ENCODE measurements at regions not wholly inside any gene's neighbourhood (a gene's known extent, or its start where the extent isn't known, plus 50 kb on each side); places are given as distances from the start of the nearest gene placed in this dataset.
A peak's percentile ranks its signal among the peaks of the same experiment; 100 is the strongest.
"Not testable (repeated sequence)": the region's sequence is repeated elsewhere in the genome, so short reads cannot be mapped to it uniquely, and the experiment has no call there.

DNA sequence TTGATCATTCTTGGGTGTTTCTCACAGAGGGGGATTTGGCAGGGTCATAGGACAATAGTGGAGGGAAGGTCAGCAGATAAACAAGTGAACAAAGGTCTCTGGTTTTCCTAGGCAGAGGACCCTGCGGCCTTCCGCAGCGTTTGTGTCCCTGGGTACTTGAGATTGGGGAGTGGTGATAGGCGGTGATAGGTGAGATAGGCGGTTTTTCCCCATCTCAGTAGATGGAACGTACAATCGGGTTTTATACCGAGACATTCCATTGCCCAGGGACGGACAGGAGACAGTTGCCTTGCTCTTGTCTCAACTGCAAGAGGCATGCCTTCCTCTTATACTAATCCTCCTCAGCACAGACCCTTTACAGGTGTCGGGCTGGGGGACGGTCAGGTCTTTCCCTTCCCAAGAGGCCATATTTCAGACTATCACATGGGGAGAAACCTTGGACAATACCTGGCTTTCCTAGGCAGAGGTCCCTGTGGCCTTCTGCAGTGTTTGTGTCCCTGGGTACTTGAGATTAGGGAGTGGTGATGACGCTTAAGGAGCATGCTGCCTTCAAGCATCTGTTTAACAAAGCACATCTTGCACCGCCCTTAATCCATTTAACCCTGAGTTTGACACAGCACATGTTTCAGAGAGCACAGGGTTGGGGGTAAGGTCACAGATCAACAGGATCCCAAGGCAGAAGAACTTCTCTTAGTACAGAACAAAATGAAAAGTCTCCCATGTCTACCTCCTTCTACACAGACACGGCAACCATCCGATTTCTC is 86.2 kb downstream of the OR2B2 start:
- not testable (repeated sequence) for DNase-seq

DNA sequence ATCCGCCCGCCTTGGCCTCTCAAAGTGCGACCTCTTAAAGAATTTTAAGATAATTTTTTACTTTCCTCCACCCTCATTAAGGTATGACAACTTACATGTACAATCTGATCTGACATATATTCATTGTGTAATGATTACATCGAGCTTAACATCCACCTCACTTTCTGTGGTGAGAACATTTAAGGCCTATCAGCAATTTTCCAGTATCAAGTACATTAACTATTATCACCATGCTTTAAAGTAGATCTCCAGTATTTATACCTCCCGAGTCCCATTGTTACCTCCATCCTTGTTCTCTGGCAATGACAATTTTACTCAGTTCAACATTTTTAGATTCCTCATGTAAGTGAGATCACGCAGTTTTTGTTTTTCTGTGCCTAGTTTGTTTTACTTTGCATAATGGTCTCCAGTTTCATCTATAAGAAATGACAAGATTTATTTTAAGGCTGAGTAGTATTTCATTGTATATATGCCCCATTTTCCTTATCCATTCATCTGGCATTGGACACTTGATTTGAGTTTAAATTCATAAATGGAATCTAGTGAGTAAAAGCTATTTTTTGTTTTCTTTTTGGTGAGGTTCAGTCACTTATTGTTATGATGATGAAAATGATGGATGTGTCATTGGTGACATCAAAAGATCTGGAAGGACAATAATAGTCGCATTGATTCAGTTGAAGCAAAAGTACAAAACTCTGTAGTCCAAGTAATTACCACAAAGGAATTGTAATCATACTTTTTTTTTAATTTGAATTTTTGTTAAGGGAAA is 87.0 kb downstream of the OR2B2 start:
- DNase-seq, result no peak

DNA sequence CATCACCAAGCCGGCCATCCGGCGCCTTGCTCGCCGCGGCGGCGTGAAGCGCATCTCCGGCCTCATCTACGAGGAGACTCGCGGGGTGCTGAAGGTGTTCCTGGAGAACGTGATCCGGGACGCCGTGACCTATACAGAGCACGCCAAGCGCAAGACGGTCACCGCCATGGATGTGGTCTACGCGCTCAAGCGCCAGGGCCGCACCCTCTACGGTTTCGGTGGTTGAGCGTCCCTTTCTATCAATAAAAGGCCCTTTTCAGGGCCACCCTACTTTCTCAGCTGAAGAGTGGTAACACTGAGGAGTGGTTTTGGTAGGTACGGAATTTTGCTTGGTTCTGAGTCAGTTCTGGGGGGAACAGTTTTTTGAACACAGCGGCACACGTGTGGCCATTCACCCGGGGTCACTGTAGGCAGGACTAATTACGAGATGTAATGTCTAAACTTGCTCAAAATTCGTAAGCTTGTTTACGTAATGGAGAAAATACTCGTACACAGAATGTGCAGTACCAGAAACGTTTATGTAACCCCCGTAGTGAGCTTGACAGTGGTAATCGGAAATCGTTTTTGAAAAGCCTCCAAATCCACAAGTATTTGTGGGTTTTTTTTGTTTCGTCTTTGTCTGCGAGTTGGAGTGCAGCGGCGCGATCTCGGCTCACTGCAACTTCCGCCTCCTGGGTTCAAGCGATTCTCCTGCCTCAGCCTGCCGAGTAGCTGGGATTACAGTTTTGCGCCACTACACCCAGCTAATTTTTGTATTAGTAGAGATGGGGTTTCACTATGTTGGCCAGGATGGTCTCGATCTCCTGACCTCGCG is 87.8 kb downstream of the OR2B2 start:
- DNase-seq, result peak; percentile 89

DNA sequence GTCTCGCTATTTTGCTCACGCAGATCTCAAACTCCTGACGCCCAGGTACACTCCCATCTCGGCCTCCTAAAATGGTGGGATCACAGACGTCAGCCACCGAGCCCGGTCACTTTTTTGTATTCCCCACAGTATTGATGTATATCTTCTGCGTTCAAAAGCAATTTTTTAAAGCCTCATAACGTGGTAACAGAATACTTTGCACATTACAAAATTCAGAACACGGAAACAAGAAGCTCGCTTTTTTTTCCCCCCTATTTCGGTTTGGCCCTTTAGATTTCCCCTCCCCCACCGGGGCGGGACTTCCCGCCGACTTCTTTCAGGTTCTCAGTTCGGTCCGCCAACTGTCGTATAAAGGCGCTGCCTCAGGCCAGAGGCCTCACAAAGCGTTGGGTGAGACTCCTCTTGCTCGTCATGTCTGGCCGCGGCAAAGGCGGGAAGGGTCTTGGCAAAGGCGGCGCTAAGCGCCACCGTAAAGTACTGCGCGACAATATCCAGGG is 88.4 kb downstream of the OR2B2 start:
- DNase-seq, result peak; percentile 78

DNA sequence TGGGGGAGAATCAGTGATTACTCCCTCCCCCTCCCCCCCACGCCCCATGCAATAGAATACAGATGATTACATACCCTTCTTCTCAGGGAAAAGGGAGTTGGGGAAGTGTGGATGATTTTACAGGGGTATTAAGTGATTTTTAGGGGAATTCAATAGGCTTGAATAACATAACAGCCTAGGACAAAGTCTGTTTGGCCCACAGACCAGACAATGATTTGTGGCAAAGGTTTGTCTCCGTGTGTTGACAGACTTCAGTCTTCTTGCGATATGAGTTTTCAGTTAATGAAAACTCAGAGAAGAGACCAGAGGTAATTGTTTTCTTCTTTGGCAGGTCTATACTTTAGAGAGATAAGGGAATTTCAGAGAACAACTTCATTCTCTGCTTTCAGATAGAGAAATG is 95.3 kb downstream of the OR2B2 start:
- no peak for DNase-seq

DNA sequence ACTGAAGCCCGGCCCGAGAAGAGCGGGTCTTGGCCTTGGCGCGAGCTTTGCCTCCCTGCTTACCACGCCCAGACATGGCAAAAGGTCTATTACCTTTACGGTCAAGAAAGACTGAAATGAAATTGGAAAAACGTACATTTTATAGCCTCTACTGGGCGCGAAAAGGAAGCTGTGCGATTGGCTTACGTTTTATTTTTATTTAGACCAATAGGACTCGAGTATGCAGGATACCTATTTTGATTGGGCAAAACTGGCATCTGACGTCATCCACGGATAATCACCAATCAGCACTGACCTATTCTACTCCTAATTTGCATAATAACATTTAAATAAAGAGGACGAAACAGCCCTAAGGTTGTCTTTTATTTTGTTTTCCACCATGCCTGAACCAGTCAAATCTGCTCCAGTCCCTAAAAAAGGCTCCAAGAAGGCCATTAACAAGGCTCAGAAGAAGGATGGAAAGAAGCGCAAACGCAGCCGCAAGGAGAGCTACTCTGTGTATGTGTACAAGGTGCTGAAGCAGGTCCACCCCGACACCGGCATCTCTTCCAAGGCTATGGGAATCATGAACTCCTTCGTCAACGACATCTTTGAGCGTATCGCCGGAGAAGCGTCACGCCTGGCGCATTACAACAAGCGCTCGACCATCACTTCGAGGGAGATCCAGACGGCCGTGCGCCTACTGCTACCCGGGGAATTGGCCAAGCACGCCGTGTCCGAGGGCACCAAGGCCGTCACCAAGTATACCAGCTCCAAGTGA is 97.4 kb downstream of the OR2B2 start:
- peak; percentile 97 for DNase-seq

DNA sequence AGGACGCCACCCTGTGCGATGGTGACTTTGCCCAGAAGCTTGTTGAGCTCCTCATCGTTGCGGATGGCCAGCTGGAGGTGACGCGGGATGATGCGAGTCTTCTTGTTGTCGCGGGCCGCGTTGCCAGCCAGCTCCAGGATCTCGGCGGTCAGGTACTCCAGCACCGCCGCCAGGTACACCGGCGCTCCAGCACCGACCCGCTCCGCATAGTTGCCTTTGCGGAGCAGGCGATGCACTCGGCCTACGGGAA is 97.9 kb downstream of the OR2B2 start:
- not testable (repeated sequence) for DNase-seq

DNA sequence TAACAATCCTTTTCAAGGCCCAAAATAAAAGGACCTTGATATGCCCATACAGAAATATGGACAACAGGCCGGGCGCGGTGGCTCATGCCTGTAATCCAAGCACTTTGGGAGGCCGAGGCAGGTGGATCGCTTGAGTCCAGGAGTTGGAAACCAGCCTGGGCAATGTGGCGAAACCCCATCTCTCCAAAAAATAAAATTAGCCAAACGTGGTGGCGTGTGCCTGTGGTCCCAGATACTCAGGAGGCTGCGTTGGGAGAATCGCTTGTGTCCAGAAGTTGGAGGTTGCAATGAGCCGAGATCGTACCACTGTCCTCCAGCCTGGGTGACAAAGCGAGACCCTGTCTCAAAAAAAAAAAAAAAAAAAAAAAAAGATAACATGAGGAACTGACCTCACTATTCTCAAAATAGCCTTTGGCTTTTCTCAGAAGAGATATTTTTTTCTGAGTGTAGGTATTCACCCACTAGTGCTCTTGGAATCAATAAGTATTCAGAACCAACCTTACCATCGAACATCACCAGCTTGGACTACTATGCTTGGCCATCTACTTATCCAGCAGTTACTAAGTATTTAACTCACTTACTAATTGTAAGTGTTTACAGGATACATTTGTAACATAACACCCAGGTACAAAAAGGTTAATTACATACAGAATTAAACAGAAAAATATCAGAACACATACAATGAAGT is 99.2 kb downstream of the OR2B2 start:
- DNase-seq, result no peak

DNA sequence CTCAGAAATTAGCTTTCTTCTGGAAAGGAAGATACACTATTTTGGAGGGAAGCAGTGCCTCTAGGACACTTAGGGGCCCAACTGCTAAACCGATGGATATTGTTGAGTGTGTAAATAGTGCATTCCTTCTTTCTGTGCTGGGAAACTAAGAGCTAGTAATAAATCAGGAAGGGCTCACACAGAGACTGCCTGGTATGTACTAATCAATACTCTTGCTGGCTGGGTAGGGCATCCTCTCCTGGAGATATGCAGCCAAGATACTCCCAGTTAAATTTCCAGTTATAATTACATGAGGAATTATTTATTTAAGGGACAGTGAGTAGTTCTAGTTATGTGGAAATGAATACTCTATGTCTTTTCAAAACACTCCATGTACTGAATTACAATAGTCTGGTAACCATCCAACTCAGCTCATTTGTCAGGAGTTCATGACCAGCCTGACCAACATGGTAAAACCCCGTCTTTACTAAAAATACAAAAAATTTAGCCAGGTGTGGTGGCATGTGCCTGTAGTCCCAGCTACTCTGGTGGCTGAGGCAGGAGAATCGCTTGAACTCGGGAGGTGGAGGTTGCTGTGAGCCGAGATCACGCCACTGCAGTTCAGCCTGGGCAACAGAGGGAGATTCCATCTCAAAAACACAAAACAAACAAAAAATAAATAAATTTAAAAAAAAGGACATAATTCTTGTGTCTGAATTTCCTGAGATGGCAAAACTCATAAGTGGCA is 100.0 kb downstream of the OR2B2 start:
- no peak for DNase-seq

DNA sequence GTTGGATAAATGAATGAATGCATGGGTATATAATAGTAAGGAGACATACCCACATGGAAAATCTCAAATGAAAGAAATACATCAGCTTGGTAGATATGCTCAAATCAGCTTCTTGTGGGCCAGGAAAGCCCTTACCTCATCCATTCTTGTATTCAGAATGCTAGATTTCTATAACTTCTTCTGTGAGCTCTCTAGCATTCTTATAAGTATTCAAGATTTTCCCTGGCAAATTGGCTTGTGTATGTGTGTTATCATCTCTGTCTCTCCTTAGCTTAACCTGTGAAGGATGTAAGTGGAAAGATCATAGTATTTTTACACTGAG is 100.8 kb downstream of the OR2B2 start:
- no peak for DNase-seq

DNA sequence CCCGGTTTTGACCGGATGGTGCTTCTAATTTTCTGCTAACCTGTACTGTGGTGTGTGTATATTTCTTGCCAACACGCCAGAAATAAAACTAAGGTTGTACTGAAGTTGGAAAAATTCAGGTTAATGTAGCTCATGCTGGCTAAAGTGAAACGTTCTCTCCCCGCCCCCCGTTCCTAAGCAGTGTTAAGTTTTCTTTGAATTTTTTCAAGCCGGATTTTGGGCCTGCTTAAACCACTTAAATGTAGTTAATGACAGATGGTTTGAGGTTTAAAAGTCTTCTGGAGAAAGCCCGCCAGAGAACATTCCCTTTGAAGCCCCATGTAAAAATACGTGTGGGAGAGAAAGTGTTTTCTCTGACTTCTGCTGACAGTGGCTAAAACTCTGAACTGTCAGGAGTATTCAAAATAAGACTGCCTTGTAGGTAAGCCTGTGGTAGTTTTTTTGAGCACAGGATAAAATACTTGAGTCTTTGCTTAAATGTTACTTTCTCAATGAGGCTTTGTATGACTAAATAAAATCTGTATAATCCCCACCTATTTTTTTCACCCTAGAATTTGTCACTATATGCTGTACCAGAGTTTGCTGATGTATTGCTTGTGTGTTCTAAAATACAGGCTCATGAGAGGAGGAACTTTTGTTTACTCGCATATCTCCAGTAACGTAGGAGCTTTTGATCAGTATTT is 101.3 kb downstream of the OR2B2 start:
- peak; percentile 36 for DNase-seq

DNA sequence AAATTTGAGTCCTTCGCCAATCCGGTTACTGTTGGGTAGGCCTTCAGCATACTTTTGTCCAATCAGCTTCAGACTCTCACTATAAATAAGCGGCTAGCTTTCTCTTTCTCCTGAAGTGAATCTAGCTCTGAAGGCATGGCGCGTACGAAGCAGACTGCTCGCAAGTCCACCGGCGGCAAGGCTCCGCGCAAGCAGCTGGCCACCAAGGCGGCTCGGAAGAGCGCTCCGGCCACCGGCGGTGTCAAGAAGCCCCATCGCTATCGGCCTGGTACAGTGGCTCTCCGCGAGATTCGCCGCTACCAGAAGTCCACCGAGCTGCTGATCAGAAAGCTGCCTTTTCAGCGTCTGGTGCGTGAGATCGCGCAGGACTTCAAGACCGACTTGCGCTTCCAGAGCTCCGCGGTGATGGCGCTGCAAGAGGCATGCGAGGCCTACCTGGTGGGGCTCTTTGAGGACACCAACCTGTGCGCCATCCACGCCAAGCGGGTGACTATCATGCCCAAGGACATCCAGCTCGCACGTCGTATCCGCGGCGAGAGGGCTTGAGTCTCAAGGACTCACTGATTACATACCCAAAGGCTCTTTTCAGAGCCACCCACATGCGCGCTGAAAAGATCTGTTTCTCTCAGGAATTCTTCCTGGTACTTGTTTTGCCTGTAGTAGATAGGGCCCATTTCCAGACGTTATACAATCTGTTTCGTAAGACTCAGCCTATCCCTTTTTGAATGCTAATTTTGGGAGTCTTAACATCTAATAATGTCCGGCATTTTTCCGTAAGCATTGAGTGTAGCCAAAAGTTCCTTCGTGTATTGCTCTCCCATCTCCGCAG is 102.0 kb downstream of the OR2B2 start:
- DNase-seq, result peak; percentile 97

DNA sequence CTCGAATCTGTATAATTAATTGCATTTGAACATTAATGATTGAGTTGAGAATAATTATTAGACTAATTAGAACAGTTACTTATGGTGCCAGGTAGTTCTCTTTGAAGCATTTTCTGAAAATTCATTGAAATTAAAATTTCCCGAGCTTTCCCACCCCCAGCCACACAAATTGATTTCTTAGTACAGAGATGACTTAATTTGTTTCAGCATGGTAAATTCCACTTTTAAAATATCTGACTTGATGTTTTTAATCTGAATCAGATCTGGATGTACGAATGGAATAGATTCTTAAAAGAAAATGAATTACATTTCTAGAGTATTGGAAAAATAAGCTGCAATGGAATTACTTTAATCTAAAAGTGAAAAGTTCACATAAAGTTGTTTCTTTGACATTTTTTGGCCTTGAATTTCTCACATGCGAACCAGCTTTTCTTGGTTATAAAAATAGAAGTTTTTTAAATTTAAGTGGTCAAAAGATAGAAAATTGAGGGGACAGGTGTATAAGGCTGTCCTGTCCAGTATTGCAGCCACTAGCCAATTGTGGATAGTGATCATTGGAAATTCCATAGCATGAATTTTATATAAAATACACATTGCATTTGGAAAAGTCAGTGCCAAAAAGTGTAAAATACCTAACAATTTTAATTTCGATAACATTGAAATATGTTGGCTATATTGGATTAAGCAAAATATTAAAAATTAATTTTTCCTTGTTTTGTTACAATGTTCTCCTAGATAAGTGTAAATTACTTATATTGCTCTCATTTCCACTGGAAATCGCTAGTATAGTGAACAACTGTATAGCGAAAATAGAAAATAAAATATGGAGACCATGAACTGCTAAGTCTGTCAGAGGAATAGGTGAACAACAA is 102.9 kb downstream of the OR2B2 start:
- no peak for DNase-seq

DNA sequence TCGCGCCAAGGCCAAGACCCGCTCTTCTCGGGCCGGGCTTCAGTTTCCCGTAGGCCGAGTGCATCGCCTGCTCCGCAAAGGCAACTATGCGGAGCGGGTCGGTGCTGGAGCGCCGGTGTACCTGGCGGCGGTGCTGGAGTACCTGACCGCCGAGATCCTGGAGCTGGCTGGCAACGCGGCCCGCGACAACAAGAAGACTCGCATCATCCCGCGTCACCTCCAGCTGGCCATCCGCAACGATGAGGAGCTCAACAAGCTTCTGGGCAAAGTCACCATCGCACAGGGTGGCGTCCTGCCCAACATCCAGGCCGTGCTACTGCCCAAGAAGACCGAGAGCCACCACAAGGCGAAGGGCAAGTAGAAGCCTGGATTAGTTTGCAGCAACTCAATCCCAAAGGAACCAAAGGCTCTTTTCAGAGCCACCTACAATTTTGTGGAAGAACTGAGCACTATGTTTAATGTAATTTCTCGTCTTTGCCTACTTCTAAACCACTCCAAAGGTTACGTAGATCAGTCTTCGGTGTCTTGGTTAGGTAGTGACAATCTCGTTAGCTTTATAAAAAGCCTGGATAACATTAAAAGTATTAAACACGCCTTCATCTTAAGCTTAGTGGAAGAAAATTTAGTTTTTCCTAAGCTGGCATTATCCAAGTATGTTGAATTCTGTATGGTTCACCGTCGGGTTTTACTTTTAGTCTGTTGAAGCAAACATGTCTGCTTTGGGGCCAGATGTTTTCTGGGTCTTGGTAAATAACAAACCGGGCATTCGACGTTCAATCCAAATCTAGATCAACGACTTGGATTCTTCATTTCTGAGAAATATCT is 103.7 kb downstream of the OR2B2 start:
- DNase-seq, result peak; percentile 47

DNA sequence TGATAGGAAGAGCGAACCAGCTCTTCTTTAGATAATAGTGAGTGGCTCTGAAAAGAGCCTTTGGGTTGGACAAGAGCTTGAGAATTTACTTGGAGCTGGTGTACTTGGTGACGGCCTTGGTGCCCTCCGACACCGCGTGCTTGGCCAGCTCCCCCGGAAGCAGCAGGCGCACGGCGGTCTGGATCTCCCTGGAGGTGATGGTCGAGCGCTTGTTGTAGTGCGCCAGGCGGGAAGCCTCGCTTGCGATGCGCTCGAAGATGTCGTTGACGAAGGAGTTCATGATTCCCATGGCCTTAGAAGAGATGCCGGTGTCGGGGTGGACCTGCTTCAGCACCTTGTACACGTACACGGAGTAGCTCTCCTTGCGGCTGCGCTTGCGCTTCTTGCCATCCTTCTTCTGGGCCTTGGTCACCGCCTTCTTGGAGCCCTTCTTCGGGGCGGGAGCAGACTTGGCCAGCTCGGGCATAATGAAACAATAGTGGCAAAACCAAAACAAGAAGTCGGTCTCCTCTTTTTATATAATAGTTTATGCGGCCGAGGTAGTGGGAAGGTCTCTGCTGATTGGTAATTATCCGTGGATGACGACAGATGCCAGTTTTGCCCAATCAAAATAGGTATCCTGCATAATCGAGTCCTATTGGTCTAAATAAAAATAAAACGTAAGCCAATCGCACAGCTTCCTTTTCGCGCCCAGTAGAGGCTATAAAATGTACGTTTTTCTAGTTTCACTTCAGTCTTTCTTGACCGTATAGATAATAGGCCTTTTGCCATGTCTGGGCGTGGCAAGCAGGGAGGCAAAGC is 104.6 kb downstream of the OR2B2 start:
- peak; percentile 98 for DNase-seq

DNA sequence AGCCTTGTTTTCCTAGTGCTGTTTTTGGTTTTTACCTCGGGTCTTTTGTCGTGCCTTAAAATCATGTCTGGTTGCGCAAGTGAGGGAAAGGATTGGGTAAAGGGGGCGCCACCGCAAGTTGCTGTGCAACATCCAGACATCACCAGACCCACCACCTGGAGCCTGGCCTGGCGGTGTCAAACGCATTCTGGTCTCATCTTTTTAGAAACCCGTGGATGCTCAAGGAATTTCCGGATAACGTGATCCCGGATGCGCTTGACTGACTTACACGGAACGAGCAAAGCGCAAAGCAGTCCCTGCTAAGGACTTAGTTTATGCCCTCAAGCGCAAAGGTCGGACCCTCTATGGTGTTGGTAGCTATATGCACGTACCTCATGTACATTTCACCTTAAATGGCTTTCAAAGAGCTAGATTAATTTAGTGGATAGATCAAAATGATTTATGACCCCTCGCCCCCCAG is 105.2 kb downstream of the OR2B2 start:
- DNase-seq, result peak; percentile 75

DNA sequence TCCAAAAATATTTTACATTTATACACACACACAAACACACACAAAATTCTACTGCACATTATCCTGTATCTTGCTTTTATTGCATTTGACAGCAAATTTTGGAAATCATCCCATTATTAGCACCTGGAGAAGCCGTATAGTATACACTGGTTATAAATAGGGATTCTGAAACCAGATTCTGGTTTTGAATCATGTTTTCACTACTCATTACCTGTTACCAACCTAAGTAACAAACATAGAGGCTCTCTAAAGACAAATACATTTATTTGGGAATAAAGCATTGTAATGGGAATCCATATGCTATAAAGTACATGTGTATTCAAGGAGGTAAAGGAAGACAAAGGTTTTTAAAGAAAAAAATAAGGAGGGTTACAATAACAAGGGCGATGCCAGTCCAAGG is 106.8 kb downstream of the OR2B2 start:
- DNase-seq, result no peak
